ENCODE measurements at regions not wholly inside any gene's neighbourhood (a gene's known extent, or its start where the extent isn't known, plus 50 kb on each side); places are given as distances from the start of the nearest gene placed in this dataset.
A peak's percentile ranks its signal among the peaks of the same experiment; 100 is the strongest.

- H3K27ac ChIP-seq, result no peak overlapping the region
- no peak overlapping the region for H3K4me3 ChIP-seq
Measured at GRCh38 chr10:124306520-124306919, 112.2 kb downstream of the OAT start.

- Histone ChIP-seq H3K4me3 (no peak overlapping the region), H3K27ac (no peak overlapping the region)
Measured at GRCh38 chr10:124305984-124306383, 112.7 kb downstream of the OAT start.

DNA sequence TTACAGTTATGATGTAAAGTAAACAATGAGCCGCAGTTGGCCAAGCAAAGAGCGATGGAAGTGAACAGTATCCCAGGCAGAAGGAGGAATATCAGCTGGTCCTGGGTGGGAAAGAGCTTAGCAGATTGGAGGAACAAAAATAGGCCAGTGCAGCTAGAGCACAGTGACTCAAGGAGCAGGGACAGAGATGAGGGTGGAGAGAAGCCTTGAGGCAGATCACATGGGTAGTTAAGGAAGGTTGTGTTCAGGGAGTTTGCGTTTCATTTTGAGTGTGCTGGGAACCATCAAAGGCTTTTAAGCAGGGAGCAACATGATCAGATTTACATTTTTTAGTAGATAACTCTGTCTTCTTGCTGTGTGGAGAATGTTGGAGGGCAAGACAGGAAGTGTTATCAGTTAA is 113.6 kb downstream of the OAT start:
- H3K27ac ChIP-seq, result no peak overlapping the region
- H3K4me3 ChIP-seq, result no peak overlapping the region

GRCh38 chr10:124303662-124304418 is 114.9 kb downstream of the OAT start:
- Histone ChIP-seq H3K4me3 (no peak overlapping the region), H3K27ac (peak overlapping the region in 1 of 21 experiments; percentile 55)

DNA sequence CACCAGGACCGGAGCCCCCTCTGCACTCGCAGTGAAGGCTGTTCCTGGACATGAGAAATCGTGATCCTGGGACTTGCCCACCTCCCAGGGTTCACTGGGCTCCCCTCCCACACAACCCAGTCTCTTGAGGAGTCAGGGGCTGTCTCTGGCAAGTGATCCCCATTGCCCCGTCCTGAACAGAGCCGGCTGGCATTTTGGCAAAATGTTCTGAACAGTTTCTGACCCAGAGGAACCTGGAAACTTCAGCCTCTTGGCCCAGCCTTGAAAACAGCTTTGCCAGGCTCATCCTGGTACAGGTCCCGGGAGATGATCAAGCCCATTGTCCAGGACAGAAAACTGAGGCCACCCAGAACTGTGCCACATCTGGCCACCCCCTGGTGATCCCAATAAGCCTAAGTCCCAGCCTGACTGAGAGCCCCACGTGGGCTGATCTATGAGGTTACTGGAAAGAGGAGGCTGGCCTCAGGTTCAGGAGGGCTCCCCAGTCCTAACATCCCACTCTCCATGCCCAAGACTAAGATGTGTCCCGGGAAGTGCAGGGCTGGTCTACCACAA is 115.7 kb downstream of the OAT start:
- Histone ChIP-seq H3K4me3 (no peak overlapping the region), H3K27ac (no peak overlapping the region)

- no peak overlapping the region for H3K27ac ChIP-seq
Measured at GRCh38 chr10:124301736-124302135, 117.0 kb downstream of the OAT start.

DNA sequence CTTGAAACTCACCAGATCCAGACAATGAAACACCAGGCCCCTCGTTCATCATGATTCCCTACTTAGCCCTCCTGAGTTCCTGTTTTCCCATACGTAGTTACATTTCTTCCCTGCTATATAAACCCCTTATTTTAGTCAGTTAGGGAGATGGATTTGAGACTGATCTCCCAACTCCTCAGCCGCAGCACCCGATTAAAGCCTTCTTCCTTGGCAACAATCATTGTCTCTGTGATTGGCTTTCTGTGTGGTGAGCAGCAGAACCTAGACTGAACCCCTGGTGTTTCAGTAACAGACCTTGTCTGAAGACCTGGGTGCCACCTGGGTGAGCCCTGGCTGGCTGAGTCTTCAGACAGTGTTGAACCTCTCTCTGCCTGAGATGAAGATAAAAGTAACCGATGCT is 118.0 kb downstream of the OAT start:
- Histone ChIP-seq H3K27ac (no peak overlapping the region), H3K4me3 (no peak overlapping the region)

More at GRCh38 chr10:124301736-124302135, 117.0 kb downstream of the OAT start:
- no peak overlapping the region for H3K4me3 ChIP-seq

DNA sequence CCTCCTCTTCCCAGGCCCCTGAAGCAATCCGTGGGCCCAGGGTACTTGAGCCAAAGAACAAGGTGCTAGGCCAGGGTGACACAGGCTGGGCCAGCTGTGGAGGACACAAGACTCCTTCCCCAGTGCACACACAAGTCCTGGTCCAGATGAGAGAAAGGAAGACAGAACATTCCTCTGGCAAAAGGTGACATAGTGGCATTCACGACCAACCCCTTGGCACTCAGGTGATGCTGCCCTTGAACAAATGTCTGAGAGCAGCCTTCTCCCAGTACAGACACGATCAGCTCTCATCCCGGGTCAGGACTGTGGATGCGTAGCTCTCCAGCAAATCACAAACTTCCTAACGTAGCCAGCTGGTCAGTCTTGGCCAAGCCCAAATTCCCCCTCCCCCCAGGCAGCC is 118.5 kb downstream of the OAT start:
- no peak overlapping the region for H3K4me3 ChIP-seq

DNA sequence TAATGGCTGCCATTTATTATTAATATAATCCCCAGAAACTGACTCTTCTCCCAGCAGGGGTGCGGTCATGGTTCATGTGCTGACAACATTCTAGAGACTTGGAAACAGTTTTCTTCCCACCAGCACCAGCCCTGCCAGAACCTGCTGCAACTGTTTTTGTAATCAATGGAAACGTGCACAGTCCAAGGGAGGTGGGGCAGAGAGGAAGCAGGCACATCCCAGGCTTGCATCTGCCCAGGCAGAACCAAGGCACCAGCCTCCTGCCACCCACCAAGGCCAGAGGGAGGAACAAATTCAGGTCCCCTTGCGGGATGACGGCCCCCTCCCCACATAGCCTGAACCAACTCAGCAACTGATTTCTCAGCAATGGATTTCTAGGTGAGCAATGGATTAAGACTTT is 119.0 kb downstream of the OAT start:
- no peak overlapping the region for H3K4me3 ChIP-seq
- no peak overlapping the region for H3K27ac ChIP-seq

More for the DNA sequence above, 118.5 kb downstream of the OAT start:
- H3K27ac ChIP-seq, result no peak overlapping the region

GRCh38 chr10:124298891-124299290 is 119.8 kb downstream of the OAT start:
- H3K27ac ChIP-seq, result no peak overlapping the region
- H3K4me3 ChIP-seq, result no peak overlapping the region

DNA sequence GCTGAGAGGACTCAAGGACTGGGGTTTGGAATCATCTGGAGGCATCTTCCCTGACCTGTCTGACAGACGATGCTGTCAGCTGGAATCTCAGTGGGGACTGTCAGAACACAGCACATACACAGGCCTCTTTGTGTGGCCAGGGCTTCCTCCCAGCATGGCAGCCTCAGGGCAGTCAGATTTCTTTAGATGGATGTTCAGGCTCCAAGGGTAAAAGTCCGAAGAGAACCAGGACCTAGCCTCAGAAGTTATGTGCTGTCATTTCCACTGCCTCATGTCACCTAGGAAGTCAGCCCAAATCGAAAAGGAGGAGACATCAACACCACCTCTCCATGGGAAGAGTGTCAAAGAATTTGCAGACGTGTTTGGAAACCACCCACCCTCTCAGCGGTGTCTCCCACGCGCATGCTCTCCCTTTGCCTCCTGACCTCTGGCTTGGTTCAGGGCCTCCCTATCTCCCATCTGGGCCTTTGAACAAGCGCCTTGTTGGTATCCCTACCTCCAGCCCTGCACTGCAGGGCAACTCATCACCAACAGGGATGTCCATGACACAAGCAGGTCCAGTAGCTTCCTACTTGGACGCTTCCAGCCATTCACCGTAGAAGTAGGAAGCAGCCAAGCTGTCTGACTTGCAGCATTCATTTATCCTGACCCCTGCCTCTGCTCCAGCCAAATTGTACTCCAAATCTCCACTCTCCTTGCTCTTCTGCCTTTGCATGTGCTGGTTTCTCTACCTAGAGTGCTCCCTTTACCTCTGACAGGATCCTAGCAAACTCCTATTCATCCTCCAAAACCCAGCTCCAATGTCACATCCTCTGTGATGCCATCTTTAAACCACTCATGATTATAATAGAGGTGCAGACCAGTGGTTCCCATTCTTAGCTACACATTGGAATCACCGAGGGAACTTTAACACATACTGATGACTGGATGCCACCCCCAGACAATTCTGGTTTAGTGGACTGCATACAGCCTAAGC is 121.6 kb downstream of the OAT start:
- Histone ChIP-seq H3K27ac (no peak overlapping the region), H3K4me3 (no peak overlapping the region)

DNA sequence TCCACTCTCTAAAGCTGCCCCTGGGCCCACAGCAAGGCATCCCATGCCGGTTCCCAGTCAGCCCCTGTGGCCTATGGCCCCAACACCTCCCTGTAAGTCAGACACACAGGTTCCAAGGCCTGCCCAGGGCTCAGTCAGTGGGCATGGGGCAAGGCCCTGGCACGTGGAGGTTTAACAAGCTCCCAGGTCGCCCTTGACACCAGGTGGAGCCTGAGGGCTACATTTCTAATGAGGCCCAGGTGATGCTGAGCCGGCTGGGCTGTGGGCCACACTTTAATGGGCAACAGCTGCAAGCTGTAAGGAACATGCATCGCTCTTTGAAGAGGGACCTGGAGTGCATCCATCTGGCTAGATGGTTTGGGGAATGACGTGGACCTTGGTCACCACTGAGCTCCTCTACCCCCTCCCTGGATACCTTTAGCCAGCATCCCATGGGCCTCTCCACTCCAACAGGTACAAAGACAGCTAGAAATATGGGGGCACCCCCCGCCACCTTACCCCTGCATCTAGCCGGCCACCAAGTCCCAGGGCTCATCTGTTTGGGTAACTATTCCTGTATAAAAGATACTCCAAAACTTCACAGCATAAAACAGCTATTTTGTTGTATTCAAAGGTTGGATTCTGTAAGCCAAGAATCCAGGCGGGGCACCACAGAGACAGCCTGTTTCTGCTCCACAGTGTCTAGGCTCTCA is 122.5 kb downstream of the OAT start:
- Histone ChIP-seq H3K4me3 (no peak overlapping the region), H3K27ac (peak overlapping the region in 1 of 21 experiments; percentile 61)

DNA sequence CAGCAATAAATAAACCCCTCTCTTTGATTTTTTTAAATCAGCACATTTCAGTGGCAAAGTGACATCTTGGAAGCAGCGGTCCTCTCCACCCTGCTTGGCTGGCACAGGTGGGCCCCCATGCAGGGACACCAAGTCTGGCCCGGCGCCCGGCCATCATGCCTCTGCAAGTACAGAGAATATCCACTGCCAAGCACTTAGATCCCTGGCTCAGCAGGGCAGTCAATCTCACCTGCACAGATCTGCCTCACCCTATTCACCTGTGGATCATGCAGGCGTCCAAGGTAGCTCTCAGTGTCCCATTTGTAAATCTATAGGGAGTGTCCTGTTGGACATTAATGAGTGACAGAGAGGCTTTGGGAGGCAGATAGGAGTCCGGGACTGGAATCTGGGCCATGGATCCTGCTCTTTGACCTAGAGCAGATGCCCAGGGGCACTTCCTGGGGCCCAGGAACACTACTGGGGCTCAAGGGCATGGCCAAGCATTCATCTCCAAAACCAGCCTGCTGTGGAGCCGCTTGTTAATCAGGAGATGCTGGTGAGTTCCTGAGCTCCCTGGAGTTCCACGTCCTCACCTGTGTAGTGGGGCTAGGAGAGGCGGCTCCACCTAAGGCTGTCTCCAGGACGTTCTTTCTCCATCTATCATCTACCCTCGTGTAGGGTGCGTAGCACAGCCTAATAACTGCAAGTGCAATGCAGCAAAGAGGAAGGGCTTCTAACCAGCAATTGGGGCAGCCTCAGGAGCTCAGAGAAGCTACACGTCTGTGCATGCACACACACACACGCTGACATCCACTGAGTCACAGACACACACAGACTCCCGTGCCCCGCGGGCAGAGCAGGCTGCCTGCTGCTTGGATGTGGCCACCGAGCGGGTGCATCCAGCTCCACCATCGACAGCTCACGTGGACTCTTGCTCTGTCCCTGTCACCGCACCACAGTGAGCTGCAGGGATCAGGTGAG is 123.6 kb downstream of the OAT start:
- no peak overlapping the region for H3K4me3 ChIP-seq
- peak overlapping the region in 1 of 21 experiments; percentile 61 for H3K27ac ChIP-seq

DNA sequence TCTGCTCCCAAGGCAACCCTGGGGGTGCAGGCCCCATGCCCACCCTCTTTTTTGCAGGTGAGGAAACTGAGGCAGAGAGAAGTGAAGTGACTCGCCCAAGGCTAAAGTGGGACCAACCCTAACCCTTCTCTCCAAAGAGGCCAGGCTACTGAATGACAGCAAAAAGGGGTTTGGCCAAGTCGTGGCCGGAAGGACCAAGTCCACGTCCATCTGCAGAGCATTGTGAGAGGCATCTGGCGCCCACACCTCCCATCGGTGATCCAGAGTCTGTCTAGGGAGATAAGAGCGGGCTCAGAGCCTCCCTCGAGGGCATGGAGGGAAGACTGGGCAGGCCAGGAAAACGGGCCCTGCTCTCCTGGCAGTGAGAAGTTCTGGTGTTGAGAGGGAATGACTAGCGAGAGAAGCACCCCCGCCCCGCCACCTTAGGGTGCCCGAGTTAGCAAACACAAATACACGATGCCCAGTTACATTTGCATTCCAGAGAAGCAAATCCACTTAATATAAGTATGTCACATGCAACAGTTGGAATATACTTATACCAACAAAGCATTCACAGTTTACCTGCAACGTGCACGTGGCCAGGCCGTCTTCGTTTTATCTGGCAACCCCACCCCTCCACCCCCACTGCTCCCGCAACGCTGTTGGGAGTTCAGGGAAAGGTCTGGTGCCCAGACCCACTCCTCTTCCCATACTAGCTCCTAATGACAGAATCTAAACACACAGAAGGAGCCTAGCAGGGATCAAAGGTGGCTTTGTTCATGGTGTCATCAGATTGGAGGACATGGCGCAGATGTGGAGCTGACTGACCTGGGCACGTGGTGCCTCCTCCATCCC is 124.9 kb downstream of the OAT start:
- Histone ChIP-seq H3K27ac (no peak overlapping the region), H3K4me3 (no peak overlapping the region)

DNA sequence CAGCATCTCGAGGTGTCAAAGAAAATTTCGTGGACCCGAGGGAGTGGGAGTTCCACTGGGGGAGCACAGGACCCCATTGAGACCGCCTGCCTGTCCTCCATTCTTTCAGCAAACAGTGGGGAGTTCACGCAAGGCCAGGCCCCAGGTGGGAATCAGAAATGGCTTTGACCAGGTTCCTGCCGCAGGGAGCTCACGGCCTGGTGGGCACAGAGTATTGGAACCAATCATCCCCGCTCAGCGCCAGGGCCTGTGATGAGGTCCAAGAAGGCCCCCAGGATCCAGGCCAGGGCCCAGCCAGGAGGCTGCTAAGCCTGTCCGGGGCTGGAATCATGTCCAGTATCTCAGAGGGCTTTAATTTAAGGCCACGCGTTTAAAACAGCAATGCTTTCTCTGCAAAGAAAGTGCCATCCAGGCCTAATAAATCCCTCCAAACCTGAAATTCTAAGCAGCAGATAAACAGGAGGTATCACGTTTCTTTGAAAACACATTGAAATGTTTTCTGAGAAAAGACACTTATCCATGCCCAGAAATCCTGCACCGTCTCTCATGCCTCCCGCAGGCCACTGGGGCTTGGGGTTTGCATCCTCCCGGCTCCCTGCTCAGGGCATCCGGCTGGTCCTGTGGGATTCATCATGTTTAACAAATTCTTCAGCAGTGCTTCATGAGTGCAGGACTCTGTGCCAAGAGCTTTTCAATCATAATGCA is 125.7 kb downstream of the OAT start:
- Histone ChIP-seq H3K4me3 (no peak overlapping the region), H3K27ac (no peak overlapping the region)

DNA sequence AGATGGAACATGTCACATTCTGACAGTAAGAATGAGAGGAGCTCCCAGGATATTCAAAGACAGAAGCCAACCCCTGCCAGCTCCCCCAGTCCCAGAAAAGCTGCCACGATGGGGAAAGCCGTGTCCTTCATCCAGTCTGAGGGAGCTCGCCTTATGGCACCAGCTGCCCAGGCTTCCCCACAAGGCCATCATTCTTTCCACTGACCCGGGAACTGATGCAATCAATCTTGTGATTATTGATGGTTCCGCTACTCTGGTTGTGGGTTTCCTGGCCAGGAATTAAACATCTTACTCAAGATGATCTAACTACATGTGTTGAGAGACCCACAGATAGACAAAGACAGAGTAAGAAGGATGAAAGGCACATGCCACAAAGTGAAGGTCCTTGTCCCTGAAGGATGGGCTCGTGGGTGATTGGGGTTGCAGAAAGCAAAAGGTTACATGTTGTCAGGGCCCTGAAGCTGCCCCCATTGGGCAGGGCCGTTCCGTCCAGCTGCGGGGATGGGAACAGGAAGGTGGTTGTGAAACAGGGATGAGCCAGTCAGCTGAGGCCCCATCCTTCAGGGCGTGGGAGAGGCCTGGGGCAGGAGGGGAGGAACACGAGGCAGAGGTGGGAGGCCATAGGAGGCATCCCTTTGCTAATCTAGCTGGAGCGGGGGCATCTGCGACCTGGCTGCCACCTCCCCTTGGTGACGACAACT is 127.6 kb downstream of the OAT start:
- no peak overlapping the region for H3K4me3 ChIP-seq
- H3K27ac ChIP-seq, result peak overlapping the region in 5 of 21 experiments; percentile 5 to 65 (median 10)
